ENCODE measurements at regions not wholly inside any gene's neighbourhood (a gene's known extent, or its start where the extent isn't known, plus 50 kb on each side); places are given as distances from the start of the nearest gene placed in this dataset.

- no peak for DNase-seq (ENCODE audit: low read depth in 2 of 2)
- TF ChIP-seq, protein P1, sequence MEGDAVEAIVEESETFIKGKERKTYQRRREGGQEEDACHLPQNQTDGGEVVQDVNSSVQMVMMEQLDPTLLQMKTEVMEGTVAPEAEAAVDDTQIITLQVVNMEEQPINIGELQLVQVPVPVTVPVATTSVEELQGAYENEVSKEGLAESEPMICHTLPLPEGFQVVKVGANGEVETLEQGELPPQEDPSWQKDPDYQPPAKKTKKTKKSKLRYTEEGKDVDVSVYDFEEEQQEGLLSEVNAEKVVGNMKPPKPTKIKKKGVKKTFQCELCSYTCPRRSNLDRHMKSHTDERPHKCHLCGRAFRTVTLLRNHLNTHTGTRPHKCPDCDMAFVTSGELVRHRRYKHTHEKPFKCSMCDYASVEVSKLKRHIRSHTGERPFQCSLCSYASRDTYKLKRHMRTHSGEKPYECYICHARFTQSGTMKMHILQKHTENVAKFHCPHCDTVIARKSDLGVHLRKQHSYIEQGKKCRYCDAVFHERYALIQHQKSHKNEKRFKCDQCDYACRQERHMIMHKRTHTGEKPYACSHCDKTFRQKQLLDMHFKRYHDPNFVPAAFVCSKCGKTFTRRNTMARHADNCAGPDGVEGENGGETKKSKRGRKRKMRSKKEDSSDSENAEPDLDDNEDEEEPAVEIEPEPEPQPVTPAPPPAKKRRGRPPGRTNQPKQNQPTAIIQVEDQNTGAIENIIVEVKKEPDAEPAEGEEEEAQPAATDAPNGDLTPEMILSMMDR (IDR thresholded peaks at IDR 0.05; ENCODE audit: low read depth, low read length), result no peak
- H3K4me3 ChIP-seq (replicated peaks in 1 of 2; ENCODE audit: low read depth in 2 of 2, low read length in 2 of 2), result no peak overlapping the region
These were observed 88.7 kb downstream of the TENT5C start for GRCh38 chr1:117694543-117694942.

DNA sequence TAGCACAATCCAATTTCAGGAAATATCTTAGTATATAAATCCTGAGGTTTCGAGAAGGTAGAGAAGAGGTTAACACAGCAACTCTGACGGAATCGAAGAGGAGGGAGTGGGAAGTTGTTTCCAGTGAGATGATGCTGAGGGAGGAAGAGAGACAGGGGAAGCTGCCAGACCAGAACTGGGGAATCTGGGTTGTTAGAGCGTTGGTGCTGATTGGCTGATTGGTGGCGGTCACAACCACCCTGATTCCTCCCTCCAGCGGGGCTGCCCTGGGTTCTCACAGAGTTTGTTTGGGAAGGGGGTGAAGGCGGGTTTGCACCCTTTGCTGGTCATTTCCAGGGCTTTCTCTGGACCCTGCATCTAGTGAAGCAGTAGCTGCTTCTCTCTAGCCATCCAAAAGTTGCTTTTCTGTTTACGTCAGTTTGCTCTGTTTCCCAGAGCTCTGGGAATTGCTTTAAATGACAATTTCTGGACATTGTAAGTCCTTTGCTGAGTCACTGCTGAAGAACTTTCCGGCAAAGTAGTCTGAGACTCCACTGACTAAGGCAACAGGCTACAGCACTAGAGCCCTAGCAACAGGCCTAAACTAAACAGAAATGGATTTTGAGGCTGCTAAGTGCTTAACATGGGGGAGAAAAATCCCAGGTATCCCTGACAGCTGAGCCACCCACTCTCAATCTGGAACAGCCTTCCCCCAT lies 90.1 kb downstream of the TENT5C start:
- H3K4me3 ChIP-seq (replicated peaks in 1 of 2; ENCODE audit: low read depth in 2 of 2, low read length in 2 of 2), result peak overlapping the region in 1 of 2 donors; percentile 35
- peak; percentile 93 to 94 for DNase-seq (ENCODE audit: low read depth in 2 of 2)
- TF ChIP-seq, protein P1 (IDR thresholded peaks at IDR 0.05; ENCODE audit: low read depth, low read length), result no peak

GRCh38 chr1:117696561-117696960 lies 90.7 kb downstream of the TENT5C start:
- DNase-seq (ENCODE audit: low read depth in 2 of 2), result peak; percentile 39 to 85
- TF ChIP-seq, protein P1 (IDR thresholded peaks at IDR 0.05; ENCODE audit: low read depth, low read length), result no peak
- H3K4me3 ChIP-seq (replicated peaks in 1 of 2; ENCODE audit: low read depth in 2 of 2, low read length in 2 of 2), result no peak overlapping the region

DNA sequence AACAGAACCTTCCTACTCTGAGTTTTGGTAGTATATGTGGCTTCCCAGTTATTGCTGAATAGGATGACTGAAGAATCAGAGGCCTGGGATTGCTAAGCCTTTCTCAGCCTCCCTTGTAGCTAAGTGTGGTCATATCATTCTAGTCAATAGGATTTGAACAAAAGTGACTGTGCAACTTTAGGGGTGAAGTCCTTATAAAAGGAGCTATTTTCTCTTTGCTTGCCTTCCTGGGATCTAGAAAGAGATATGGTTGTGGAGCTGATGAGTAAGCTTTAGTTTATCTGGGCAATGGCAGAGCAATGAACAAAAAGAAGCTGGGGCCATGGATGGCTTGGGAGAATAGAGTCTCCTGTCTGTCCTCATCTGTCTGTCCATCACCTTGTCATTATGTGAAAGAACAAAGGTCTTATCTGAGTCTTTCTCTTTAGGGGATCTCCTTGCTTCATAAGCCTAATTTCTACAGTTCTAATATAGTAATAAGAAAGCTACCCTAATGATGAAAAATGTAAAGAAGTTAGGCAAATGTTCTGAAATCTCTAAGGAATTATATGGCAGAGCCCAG lies 91.5 kb downstream of the TENT5C start:
- peak in 1 of 2 donors; percentile 22 for DNase-seq (ENCODE audit: low read depth in 2 of 2)
- TF ChIP-seq, protein P1 (IDR thresholded peaks at IDR 0.05; ENCODE audit: low read depth, low read length), result no peak

GRCh38 chr1:117698398-117699160 lies 92.7 kb downstream of the TENT5C start:
- no peak overlapping the region for H3K4me3 ChIP-seq (replicated peaks in 1 of 2; ENCODE audit: low read depth in 2 of 2, low read length in 2 of 2)
- TF ChIP-seq, protein P1 (IDR thresholded peaks at IDR 0.05; ENCODE audit: low read depth, low read length), result no peak
- DNase-seq (ENCODE audit: low read depth in 2 of 2), result peak; percentile 50 to 86

More for the DNA sequence above, 91.5 kb downstream of the TENT5C start:
- H3K4me3 ChIP-seq (replicated peaks in 1 of 2; ENCODE audit: low read depth in 2 of 2, low read length in 2 of 2), result no peak overlapping the region

DNA sequence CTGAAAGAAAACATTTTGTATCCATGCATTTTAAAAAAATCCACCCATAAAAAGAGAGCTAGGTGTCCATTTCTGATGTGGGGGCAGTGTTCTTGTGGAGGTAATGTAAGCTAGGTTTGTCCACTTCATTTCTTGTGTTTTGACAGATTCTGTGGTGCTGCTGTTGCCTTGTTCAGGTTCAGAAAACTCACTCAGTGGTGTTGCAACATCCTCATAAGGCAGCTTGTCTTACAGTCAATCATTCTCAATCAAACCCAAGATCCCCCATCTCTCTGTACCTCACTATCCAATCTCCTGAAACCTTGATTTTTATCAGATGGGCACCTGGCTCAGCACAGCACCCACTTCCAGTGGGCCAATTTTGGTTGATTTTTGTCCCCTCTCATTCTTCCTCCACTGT lies 94.1 kb downstream of the TENT5C start:
- peak in 1 of 2 donors; percentile 24 for DNase-seq (ENCODE audit: low read depth in 2 of 2)
- TF ChIP-seq, protein P1 (IDR thresholded peaks at IDR 0.05; ENCODE audit: low read depth, low read length), result no peak
- no peak overlapping the region for H3K4me3 ChIP-seq (replicated peaks in 1 of 2; ENCODE audit: low read depth in 2 of 2, low read length in 2 of 2)

Measured in cardiac fibroblast (primary cell).